GM12878 (cell line): ENCODE measurements at regions not wholly inside any gene's neighbourhood (a gene's known extent, or its start where the extent isn't known, plus 50 kb on each side); places are given as distances from the start of the nearest gene placed in this dataset.

Source experiments
- ATAC-seq: fragments of 200-7000 bp; cut with Tn5 transposase; 3 replicates; pipeline ENCODE4 v1.9.1; 2020; ENCODE audit warnings: mild to moderate bottlenecking, moderate library complexity
- BruUV-seq: library from RNA; stranded (reverse); fragments of 400-500 nt; replicated peaks from 2 replicates; lab custom pipeline; 2021; lab: Mats Ljungman, UMichigan
- CTCF ChIA-PET: fragments of 300-600 bp; sonication (Branson Sonifier 250); formaldehyde crosslinking; extraction: SDS; loops from one replicate; lab custom pipeline; 2021; ENCODE audit warnings: inconsistent platforms; lab: Yijun Ruan, JAX
- POLR2A ChIA-PET: fragments of 350-600 bp; formaldehyde crosslinking; extraction: SDS; loops from one replicate; lab custom pipeline; 2021; ENCODE audit warnings: inconsistent platforms; lab: Charles Lee
- RAD21 ChIA-PET: fragments of 300-600 bp; sonication (Branson Sonifier 250); formaldehyde crosslinking; loops from one replicate; lab custom pipeline; 2023; ENCODE audit warnings: antibody characterized with exemption; ENCODE audit not compliant: unreplicated experiment; lab: Charles Lee
- SMC1A ChIA-PET: fragments of 300-600 bp; sonication (Branson Sonifier 250); formaldehyde crosslinking; loops from one replicate; lab custom pipeline; 2023; ENCODE audit not compliant: unreplicated experiment, uncharacterized antibody; lab: Charles Lee
- DNase-seq: peaks from one replicate; pipeline ENCODE4 v3.0.0-alpha.2; 2011; ENCODE audit warnings: low read depth, low spot score
- FAIRE-seq: peaks from 3 replicates; lab custom pipeline; 2011; peaks lifted over from hg19 to GRCh38; lab: Jason Lieb, UNC
- H2AFZ ChIP-seq: 2 replicates; pipeline ENCODE4 v1.6.0; 2011; ENCODE audit warnings: low read depth, low read length, control low read depth; ENCODE audit not compliant: control insufficient read depth
- H3K27ac ChIP-seq: 2 replicates; pipeline ENCODE4 v1.5.1; 2011; ENCODE audit warnings: control low read depth; ENCODE audit not compliant: control insufficient read depth, insufficient read depth
- H3K27me3 ChIP-seq, 2 experiments: replicated peaks in 1 of 2; 2 replicates each; pipeline versions ENCODE4 v1.6.0 to v1.6.1; 2011; ENCODE audit warnings: low read length in 1 of 2; ENCODE audit not compliant: control insufficient read depth in 2 of 2, insufficient read depth in 2 of 2
- H3K36me3 ChIP-seq, 2 experiments: 2 replicates each; pipeline ENCODE4 v1.5.1; 2011; ENCODE audit warnings: low read length in 1 of 2; ENCODE audit not compliant: control insufficient read depth in 2 of 2, insufficient read depth in 2 of 2
- H3K4me1 ChIP-seq: 2 replicates; pipeline ENCODE4 v1.6.1; 2011; ENCODE audit warnings: mild to moderate bottlenecking, low read length, moderate library complexity, mixed read lengths; ENCODE audit not compliant: control insufficient read depth, insufficient read depth
- H3K4me2 ChIP-seq: 2 replicates; pipeline ENCODE4 v1.6.0; 2011; ENCODE audit warnings: control low read depth; ENCODE audit not compliant: control insufficient read depth, insufficient read depth
- H3K4me3 ChIP-seq: fragments of 200-600 bp; sonication (generic); 2 replicates; pipeline ENCODE4 v1.5.1; 2016
- H3K79me2 ChIP-seq: 2 replicates; pipeline ENCODE4 v1.6.0; 2011; ENCODE audit warnings: low read length; ENCODE audit not compliant: control insufficient read depth, insufficient read depth
- H3K9ac ChIP-seq: 2 replicates; pipeline ENCODE4 v1.8.0; 2011; ENCODE audit warnings: low read length, control low read depth, mixed read lengths; ENCODE audit not compliant: control insufficient read depth, insufficient read depth
- H3K9me3 ChIP-seq: replicated peaks from 3 replicates; pipeline ENCODE4 v1.5.1; 2011; ENCODE audit warnings: mild to moderate bottlenecking, low read length; ENCODE audit not compliant: control insufficient read depth, insufficient read depth
- H4K20me1 ChIP-seq: 2 replicates; pipeline ENCODE4 v1.6.0; 2011; ENCODE audit not compliant: control insufficient read depth, insufficient read depth
- DPF2 ChIP-seq: fragments of 450-650 bp; IDR thresholded peaks from 2 replicates; pipeline ENCODE4 v1.6.1; 2017; ENCODE audit warnings: mild to moderate bottlenecking
- FOS ChIP-seq: IDR thresholded peaks from 3 replicates; pipeline ENCODE4 v1.6.1; 2011; ENCODE audit warnings: borderline replicate concordance; ENCODE audit not compliant: insufficient read length; ENCODE audit errors: extremely low read depth
- KAT2A ChIP-seq: conservative IDR thresholded peaks from 2 replicates; pipeline ENCODE4 v1.6.1; 2011; ENCODE audit warnings: low read depth, low read length; ENCODE audit not compliant: control insufficient read depth
- POLR2A ChIP-seq: IDR thresholded peaks from 2 replicates; pipeline ENCODE4 v1.6.1; 2011; ENCODE audit warnings: low read depth, mild to moderate bottlenecking, low read length
- RELB ChIP-seq: fragments of 450-650 bp; IDR thresholded peaks from 2 replicates; pipeline ENCODE4 v1.6.1; 2017; ENCODE audit warnings: low read depth, mild to moderate bottlenecking, moderate library complexity
- RFX5 ChIP-seq: IDR thresholded peaks from 2 replicates; pipeline ENCODE4 v1.6.1; 2011; ENCODE audit warnings: low read depth, low read length, improper control_type of control experiment
- SUPT20H ChIP-seq: IDR thresholded peaks from 2 replicates; pipeline ENCODE4 v1.6.1; 2011; ENCODE audit warnings: low read depth, mild to moderate bottlenecking, low read length, moderate library complexity, borderline replicate concordance; ENCODE audit not compliant: control insufficient read depth
- ZNF274 ChIP-seq: IDR thresholded peaks from one replicate; pipeline ENCODE4 v1.8.0; 2011; ENCODE audit not compliant: insufficient read length, insufficient read depth
- WGBS: methylation state at CpG from one replicate; pipeline ENCODE4 v1.1.6; 2016; ENCODE audit warnings: low lambda C conversion rate; ENCODE audit not compliant: insufficient replicate concordance, insufficient coverage; ENCODE audit errors: missing lambda C conversion rate; 5-methylcytosine and 5-hydroxymethylcytosine counted together
- in situ Hi-C: fragments of 300-500 bp; cut with MboI; formaldehyde crosslinking; loops from 9 replicates; pipeline ENCODE4 v1.14.3; 2018; ENCODE audit warnings: mixed read lengths
- intact Hi-C: fragments of 100-400 bp; cut with micrococcal nuclease; formaldehyde crosslinking; loops from one replicate; pipeline ENCODE4 v1.14.2; 2022; ENCODE audit not compliant: unreplicated experiment
- TF ChIP-seq, protein P1 (sequence below): fragments of 450-650 bp; formaldehyde crosslinking; IDR thresholded peaks from 2 replicates; pipeline ENCODE4 v1.5.0; 2022; ENCODE audit warnings: mild to moderate bottlenecking, missing genetic modification characterization
- TF ChIP-seq, protein P2 (sequence below): fragments of 450-650 bp; conservative IDR thresholded peaks from 2 replicates; pipeline ENCODE4 v1.6.1; 2017; ENCODE audit warnings: mild to moderate bottlenecking, moderate library complexity

GRCh38 chr10:63887023-63887589 lies 365.9 kb downstream of the REEP3 start (continued):
- TF ChIP-seq, protein P1, sequence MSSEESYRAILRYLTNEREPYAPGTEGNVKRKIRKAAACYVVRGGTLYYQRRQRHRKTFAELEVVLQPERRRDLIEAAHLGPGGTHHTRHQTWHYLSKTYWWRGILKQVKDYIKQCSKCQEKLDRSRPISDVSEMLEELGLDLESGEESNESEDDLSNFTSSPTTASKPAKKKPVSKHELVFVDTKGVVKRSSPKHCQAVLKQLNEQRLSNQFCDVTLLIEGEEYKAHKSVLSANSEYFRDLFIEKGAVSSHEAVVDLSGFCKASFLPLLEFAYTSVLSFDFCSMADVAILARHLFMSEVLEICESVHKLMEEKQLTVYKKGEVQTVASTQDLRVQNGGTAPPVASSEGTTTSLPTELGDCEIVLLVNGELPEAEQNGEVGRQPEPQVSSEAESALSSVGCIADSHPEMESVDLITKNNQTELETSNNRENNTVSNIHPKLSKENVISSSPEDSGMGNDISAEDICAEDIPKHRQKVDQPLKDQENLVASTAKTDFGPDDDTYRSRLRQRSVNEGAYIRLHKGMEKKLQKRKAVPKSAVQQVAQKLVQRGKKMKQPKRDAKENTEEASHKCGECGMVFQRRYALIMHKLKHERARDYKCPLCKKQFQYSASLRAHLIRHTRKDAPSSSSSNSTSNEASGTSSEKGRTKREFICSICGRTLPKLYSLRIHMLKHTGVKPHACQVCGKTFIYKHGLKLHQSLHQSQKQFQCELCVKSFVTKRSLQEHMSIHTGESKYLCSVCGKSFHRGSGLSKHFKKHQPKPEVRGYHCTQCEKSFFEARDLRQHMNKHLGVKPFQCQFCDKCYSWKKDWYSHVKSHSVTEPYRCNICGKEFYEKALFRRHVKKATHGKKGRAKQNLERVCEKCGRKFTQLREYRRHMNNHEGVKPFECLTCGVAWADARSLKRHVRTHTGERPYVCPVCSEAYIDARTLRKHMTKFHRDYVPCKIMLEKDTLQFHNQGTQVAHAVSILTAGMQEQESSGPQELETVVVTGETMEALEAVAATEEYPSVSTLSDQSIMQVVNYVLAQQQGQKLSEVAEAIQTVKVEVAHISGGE (CRISPR knock-in tag), result no peak
- no peak for TF ChIP-seq DPF2

DNA sequence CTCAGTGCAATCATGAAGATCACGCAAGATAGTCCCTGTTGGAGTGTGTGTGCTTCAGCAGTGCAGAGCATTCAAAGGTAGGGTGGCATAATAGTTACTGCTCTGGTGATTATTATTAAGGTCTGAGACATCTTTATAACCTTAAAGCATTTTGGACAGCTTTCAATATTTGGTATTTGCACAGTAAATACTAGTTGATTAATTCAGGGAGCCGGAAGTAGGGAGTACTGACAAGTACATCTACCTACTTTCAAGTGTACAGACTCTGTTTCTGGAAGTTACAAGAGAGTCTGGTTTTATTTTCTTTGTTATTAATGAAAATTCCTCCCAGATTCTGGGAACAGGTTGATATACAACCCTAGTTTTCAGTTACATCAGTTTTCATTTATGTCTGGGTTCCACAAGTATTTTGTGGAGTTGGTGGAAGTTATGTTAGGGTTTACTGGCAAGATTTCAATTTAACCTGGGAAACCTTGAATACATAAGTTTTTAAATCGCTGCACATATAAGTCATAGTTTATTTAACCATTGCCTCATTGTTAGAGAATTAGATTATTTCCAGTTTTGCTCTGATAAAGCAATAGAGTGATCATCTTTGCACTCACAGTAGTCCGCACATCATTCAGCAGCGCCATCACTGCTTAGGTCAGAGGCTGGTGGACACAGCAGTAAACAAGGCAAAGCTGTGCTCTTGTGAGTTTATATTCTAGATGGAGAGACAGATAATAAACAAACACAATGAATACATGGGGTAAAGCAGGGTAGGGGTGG lies 366.6 kb downstream of the REEP3 start:
- ATAC-seq (no peak), FAIRE-seq (no peak), DNase-seq (no peak)
- intact Hi-C loops (no loop called here), in situ Hi-C loops (no loop called here)
- BruUV-seq, result no TSS peak
- H3K4me3 ChIP-seq, result no peak overlapping the region
- no peaks in the 10 kb centered on the region for H3K27me3 ChIP-seq
- H3K79me2 ChIP-seq, result no peaks in the 10 kb centered on the region
- 42% methylated on average over 5 of the region's 5 CpGs for WGBS
- H3K4me1 ChIP-seq, result no peaks in the 10 kb centered on the region
- H4K20me1 ChIP-seq, result no peaks in the 10 kb centered on the region
- CTCF ChIA-PET, result no interaction called here
- RAD21 ChIA-PET, result no interaction called here
- H3K27ac ChIP-seq, result no peak overlapping the region
- no peak overlapping the region for H2AFZ ChIP-seq
- H3K36me3 ChIP-seq, result no peaks in the 10 kb centered on the region
- no peak overlapping the region for H3K9ac ChIP-seq
- SMC1A ChIA-PET, result no interaction called here
- H3K9me3 ChIP-seq, result no peaks in the 10 kb centered on the region
- no peak overlapping the region for H3K4me2 ChIP-seq
- POLR2A ChIA-PET, result interaction anchor here (0.6 kb wide), 1 partner anchor 10 kb away, joined by 4 read pairs; no protein-coding TSS in a partner anchor
- TF ChIP-seq FOS, result no peak
- TF ChIP-seq KAT2A, result no peak
- TF ChIP-seq, protein P2, sequence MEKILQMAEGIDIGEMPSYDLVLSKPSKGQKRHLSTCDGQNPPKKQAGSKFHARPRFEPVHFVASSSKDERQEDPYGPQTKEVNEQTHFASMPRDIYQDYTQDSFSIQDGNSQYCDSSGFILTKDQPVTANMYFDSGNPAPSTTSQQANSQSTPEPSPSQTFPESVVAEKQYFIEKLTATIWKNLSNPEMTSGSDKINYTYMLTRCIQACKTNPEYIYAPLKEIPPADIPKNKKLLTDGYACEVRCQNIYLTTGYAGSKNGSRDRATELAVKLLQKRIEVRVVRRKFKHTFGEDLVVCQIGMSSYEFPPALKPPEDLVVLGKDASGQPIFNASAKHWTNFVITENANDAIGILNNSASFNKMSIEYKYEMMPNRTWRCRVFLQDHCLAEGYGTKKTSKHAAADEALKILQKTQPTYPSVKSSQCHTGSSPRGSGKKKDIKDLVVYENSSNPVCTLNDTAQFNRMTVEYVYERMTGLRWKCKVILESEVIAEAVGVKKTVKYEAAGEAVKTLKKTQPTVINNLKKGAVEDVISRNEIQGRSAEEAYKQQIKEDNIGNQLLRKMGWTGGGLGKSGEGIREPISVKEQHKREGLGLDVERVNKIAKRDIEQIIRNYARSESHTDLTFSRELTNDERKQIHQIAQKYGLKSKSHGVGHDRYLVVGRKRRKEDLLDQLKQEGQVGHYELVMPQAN, result no peak
- TF ChIP-seq SUPT20H, result no peak
- no peak for TF ChIP-seq ZNF274
- TF ChIP-seq POLR2A, result no peak
- TF ChIP-seq RELB, result no peak
- no peak for TF ChIP-seq RFX5
